ENCODE measurements at regions not wholly inside any gene's neighbourhood (a gene's known extent, or its start where the extent isn't known, plus 50 kb on each side); places are given as distances from the start of the nearest gene placed in this dataset.

GRCh38 chr4:138941037-138941436 is 74.5 kb upstream of the NOCT start:
- no peaks in the 10 kb centered on the region for H3K36me3 Mint-ChIP-seq (ENCODE audit: low read depth)
- ChIA-PET POLR2A (no interaction called here), CTCF (no interaction called here)
- H3K4me3 Mint-ChIP-seq, result no peak overlapping the region
- Histone ChIP-seq H3K4me3 (ENCODE audit: low read length) (no peak overlapping the region), H3K36me3 (ENCODE audit: insufficient read depth, low read length) (no peaks in the 10 kb centered on the region), H3K27me3 (ENCODE audit: control insufficient read depth in 1 of 2, insufficient read depth in 2 of 2, low read length in 2 of 2) (no peaks in the 10 kb centered on the region), H3K9me3 (ENCODE audit: control insufficient read depth in 1 of 2, insufficient read depth in 1 of 2, low read length in 2 of 2) (no peaks in the 10 kb centered on the region), H3K4me1 (ENCODE audit: insufficient read depth, low read length) (no peaks in the 10 kb centered on the region), H3K27ac (ENCODE audit: low read depth in 1 of 2, low read length in 2 of 2) (no peak overlapping the region)
- H3K4me1 Mint-ChIP-seq (ENCODE audit: low read depth), result no peaks in the 10 kb centered on the region
- no peaks in the 10 kb centered on the region for H3K27me3 Mint-ChIP-seq
- DNase-seq (no peak), ATAC-seq (ENCODE audit: poor library complexity) (no peak)
- no peaks in the 10 kb centered on the region for H3K9me3 Mint-ChIP-seq
- no peak for TF ChIP-seq CTCF (IDR thresholded peaks at IDR 0.05)
- no peak overlapping the region for H3K27ac Mint-ChIP-seq
- intact Hi-C loops (cut with DNase I, micrococcal nuclease), result no loop called here

GRCh38 chr4:138939960-138940359 is 75.6 kb upstream of the NOCT start:
- H3K27ac Mint-ChIP-seq, result no peak overlapping the region
- CTCF ChIA-PET, result no interaction called here

GRCh38 chr4:138938366-138938690 is 77.3 kb upstream of the NOCT start:
- intact Hi-C loops (cut with DNase I, micrococcal nuclease), result no loop called here
- ChIA-PET CTCF (interaction anchor here (0.7 kb wide), 1 partner anchor 16 kb away, joined by 3 read pairs; no protein-coding TSS in a partner anchor), POLR2A (no interaction called here)
- Mint-ChIP-seq H3K36me3 (ENCODE audit: low read depth) (no peaks in the 10 kb centered on the region), H3K27ac (no peak overlapping the region), H3K4me1 (ENCODE audit: low read depth) (no peaks in the 10 kb centered on the region), H3K27me3 (peaks cover 5% of the 10 kb centered on the region), H3K4me3 (no peak overlapping the region), H3K9me3 (no peaks in the 10 kb centered on the region)
- H3K27ac ChIP-seq (ENCODE audit: low read depth in 1 of 2, low read length in 2 of 2), result no peak overlapping the region
- TF ChIP-seq CTCF (IDR thresholded peaks at IDR 0.05), result no peak
- ATAC-seq (ENCODE audit: poor library complexity) (no peak), DNase-seq (peak in 2 of 14 experiments; percentile 13 to 20)
- H3K4me1 ChIP-seq (ENCODE audit: insufficient read depth, low read length), result no peaks in the 10 kb centered on the region
- H3K27me3 ChIP-seq (ENCODE audit: control insufficient read depth in 1 of 2, insufficient read depth in 2 of 2, low read length in 2 of 2), result no peaks in the 10 kb centered on the region
- H3K4me3 ChIP-seq (ENCODE audit: low read length), result no peak overlapping the region
- H3K9me3 ChIP-seq (ENCODE audit: control insufficient read depth in 1 of 2, insufficient read depth in 1 of 2, low read length in 2 of 2), result no peaks in the 10 kb centered on the region
- H3K36me3 ChIP-seq (ENCODE audit: insufficient read depth, low read length), result no peaks in the 10 kb centered on the region

More at GRCh38 chr4:138939960-138940359, 75.6 kb upstream of the NOCT start:
- Histone ChIP-seq H3K4me1 (ENCODE audit: insufficient read depth, low read length) (no peaks in the 10 kb centered on the region), H3K27me3 (ENCODE audit: control insufficient read depth in 1 of 2, insufficient read depth in 2 of 2, low read length in 2 of 2) (no peaks in the 10 kb centered on the region), H3K36me3 (ENCODE audit: insufficient read depth, low read length) (no peaks in the 10 kb centered on the region), H3K9me3 (ENCODE audit: control insufficient read depth in 1 of 2, insufficient read depth in 1 of 2, low read length in 2 of 2) (no peaks in the 10 kb centered on the region), H3K4me3 (ENCODE audit: low read length) (no peak overlapping the region), H3K27ac (ENCODE audit: low read depth in 1 of 2, low read length in 2 of 2) (no peak overlapping the region)
- H3K36me3 Mint-ChIP-seq (ENCODE audit: low read depth), result no peaks in the 10 kb centered on the region
- H3K4me1 Mint-ChIP-seq (ENCODE audit: low read depth), result no peaks in the 10 kb centered on the region
- H3K27me3 Mint-ChIP-seq, result peaks cover 1% of the 10 kb centered on the region
- DNase-seq, result no peak
- POLR2A ChIA-PET, result no interaction called here
- TF ChIP-seq CTCF (IDR thresholded peaks at IDR 0.05), result no peak
- H3K9me3 Mint-ChIP-seq, result no peaks in the 10 kb centered on the region
- intact Hi-C loops (cut with DNase I, micrococcal nuclease), result no loop called here
- no peak overlapping the region for H3K4me3 Mint-ChIP-seq
- ATAC-seq (ENCODE audit: poor library complexity), result no peak

Measured in CD4-positive, alpha-beta T cell (primary cell).